ENCODE measurements at regions not wholly inside any gene's neighbourhood (a gene's known extent, or its start where the extent isn't known, plus 50 kb on each side); places are given as distances from the start of the nearest gene placed in this dataset.

DNA sequence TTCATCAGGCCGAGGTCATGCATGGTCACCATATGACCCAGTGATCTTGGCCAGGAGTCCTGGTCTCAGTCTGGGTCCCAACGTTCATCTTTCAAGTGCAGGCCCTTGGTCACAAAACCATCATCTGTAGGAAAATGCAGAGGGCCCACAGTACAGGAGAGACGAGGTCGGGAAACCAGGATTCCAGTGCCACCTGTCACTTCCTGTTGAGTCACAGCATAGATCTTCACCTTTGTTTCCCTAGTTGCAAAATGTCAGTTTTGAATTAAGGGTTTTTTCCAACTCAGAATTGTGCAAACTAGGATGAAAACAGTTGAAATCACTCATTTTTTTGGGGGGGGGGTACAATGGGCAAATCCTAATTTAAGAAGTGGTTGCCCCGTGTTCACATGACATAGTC, 162.2 kb downstream of the INSIG2 start:
- TF ChIP-seq, protein P1, sequence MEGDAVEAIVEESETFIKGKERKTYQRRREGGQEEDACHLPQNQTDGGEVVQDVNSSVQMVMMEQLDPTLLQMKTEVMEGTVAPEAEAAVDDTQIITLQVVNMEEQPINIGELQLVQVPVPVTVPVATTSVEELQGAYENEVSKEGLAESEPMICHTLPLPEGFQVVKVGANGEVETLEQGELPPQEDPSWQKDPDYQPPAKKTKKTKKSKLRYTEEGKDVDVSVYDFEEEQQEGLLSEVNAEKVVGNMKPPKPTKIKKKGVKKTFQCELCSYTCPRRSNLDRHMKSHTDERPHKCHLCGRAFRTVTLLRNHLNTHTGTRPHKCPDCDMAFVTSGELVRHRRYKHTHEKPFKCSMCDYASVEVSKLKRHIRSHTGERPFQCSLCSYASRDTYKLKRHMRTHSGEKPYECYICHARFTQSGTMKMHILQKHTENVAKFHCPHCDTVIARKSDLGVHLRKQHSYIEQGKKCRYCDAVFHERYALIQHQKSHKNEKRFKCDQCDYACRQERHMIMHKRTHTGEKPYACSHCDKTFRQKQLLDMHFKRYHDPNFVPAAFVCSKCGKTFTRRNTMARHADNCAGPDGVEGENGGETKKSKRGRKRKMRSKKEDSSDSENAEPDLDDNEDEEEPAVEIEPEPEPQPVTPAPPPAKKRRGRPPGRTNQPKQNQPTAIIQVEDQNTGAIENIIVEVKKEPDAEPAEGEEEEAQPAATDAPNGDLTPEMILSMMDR (IDR thresholded peaks at IDR 0.05; ENCODE audit: extremely low read depth, missing control alignments), result no peak
- no peak for DNase-seq (ENCODE audit: low spot score)

DNA sequence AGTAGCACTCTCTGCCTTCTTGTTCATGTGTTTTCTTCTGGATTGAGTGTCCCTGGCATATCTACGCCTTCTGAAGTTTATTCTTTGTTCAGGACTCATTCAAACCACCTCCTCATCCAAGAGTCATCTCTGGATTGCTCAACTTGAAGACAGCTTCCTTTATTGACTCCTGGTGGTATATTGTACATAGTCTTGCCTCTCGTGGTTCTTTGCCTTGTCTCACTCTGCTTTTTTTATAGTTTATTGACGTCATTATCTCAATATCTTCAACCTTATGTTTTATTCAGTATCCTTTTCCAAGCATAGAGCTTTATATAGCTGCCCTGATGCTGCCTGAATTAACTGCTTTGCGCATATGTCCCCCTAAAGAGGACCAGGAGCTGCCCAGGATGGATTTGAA, 161.7 kb downstream of the INSIG2 start:
- DNase-seq (ENCODE audit: low spot score), result no peak
- TF ChIP-seq, protein P1 (IDR thresholded peaks at IDR 0.05; ENCODE audit: extremely low read depth, missing control alignments), result no peak

GRCh38 chr2:118249531-118249930, 161.3 kb downstream of the INSIG2 start:
- TF ChIP-seq, protein P1 (IDR thresholded peaks at IDR 0.05; ENCODE audit: extremely low read depth, missing control alignments), result no peak
- no peak for DNase-seq (ENCODE audit: low spot score)

DNA sequence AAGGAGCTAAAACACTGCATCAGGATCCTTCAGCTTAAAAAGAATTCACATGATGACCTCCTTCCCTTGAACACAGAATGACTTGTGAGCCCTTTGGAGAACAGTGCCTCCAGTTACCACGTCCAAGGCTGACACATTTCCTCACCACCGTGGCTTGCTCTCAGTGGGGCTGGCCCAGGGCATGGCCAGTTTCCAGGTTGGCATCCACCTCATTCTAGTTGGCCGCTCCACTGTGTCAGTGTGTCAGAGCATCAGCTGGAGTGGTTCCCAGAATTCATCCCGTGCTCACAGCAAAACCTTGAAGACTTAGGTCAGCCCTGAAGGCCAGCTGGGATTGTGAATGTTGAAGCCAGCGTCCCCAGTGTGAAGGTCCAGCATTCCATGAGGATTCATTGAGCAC, 158.5 kb downstream of the INSIG2 start:
- TF ChIP-seq, protein P1 (IDR thresholded peaks at IDR 0.05; ENCODE audit: extremely low read depth, missing control alignments), result no peak
- no peak for DNase-seq (ENCODE audit: low spot score)

DNA sequence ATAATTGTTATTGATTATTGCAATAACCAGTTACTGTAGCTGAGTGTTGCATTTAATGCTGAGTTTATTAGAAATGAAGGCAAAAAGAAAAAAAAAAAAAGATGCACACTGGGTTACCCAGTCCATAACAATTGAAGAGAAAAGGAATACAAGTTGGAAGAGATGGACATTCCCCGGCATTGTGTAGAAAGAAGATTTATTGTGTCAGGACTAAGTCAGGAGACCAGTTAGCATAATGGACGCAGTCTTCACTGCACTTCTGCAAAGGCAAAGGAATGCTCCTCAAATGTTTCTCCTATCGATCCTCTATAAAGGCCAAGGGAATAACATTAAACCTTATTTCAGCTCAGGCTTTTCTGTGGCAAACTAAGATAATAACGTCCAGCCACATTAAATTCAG, 157.8 kb downstream of the INSIG2 start:
- DNase-seq (ENCODE audit: low spot score), result no peak
- TF ChIP-seq, protein P1 (IDR thresholded peaks at IDR 0.05; ENCODE audit: extremely low read depth, missing control alignments), result no peak

DNA sequence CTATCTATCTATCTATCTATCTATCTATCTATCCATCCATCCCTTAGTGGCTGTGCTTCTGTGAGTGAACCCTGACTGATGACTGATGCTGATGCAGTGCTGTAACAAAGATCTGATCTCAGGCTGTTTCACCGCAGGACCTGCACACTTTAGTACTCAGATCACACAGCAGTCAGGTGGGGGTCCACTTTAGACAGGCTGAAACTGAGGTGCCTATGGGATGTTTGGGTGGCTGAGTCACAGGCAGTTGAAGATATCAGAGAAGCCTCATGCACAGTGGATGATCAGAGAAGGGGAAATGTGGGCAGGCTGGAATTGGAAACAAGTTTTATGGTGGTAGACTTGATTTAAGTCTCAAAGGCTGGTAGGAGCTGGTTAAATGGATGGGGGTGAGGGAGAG, 156.4 kb downstream of the INSIG2 start:
- DNase-seq (ENCODE audit: low spot score), result no peak
- TF ChIP-seq, protein P1 (IDR thresholded peaks at IDR 0.05; ENCODE audit: extremely low read depth, missing control alignments), result no peak

DNA sequence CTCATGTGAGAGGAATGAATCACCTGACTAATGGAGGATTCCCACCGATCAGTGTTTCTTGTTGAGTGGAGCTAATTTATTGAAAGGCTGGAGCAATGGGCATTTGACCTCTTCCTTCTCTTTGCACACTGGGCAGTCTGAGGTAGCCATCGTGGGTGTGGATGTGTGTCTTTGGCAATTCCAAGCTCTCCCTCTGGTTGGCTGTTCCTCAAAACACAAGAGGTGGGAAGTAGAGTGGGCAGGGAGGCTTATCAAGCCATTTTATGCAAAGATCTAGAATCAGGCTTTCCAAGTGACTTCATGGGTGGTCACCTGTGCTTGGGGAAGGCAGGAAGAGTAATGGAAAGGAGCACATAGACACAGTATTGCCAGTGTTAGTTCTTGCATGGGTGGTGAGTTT, 154.8 kb downstream of the INSIG2 start:
- TF ChIP-seq, protein P1 (IDR thresholded peaks at IDR 0.05; ENCODE audit: extremely low read depth, missing control alignments), result no peak
- DNase-seq (ENCODE audit: low spot score), result no peak
